ENCODE measurements at regions not wholly inside any gene's neighbourhood (a gene's known extent, or its start where the extent isn't known, plus 50 kb on each side); places are given as distances from the start of the nearest gene placed in this dataset.

DNA sequence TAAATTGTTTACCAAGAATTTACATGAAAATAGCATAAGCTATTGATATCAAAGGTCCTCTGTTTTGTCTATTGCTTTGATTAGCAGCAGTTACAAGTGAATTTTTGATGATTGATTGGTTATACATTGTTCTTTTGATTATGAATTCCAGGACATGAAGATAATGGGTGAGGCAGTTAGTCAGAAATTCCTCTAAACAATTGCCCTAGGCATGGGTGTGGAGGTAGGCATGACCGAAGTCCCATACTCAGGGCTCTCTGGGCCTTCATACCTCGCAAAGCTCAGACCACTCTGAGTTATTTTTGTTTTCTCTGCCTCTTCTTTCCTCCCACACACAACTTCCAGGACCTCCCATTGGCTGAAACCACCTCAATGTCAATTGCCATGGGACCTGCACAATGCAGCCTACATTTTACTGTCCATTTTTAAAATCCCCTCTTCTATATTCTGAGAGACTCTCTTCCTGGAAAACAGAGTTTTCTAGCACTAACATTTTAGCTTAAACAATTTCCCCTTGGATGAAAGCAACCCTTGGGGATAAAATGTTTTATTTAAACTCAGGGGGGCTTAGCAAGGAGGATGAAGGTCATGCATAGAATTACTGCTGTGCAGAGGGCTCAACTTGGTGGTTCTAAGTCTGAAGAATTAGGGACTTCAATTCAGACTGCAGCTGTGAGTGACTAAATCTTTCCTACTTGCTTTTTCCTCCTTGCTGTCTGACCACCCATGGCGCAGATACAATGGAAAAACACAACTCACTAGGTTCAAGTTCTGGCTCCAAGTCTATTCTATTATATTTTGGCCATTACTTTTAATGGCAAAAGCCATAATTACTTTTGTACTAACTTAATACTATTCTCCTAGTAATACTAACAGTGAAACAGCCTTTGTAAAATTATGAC lies 594.8 kb downstream of the NTRK3 start:
- TF ChIP-seq, protein P1, sequence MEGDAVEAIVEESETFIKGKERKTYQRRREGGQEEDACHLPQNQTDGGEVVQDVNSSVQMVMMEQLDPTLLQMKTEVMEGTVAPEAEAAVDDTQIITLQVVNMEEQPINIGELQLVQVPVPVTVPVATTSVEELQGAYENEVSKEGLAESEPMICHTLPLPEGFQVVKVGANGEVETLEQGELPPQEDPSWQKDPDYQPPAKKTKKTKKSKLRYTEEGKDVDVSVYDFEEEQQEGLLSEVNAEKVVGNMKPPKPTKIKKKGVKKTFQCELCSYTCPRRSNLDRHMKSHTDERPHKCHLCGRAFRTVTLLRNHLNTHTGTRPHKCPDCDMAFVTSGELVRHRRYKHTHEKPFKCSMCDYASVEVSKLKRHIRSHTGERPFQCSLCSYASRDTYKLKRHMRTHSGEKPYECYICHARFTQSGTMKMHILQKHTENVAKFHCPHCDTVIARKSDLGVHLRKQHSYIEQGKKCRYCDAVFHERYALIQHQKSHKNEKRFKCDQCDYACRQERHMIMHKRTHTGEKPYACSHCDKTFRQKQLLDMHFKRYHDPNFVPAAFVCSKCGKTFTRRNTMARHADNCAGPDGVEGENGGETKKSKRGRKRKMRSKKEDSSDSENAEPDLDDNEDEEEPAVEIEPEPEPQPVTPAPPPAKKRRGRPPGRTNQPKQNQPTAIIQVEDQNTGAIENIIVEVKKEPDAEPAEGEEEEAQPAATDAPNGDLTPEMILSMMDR (IDR thresholded peaks at IDR 0.05), result no peak
- no peak for TF ChIP-seq POLR2AphosphoS5 (IDR thresholded peaks at IDR 0.05; ENCODE audit: low read depth, low read length)
- TF ChIP-seq TCF7L2 (IDR thresholded peaks at IDR 0.05; ENCODE audit: low read depth, low read length), result no peak
